NCI-H748 (cell line): ENCODE measurements at regions not wholly inside any gene's neighbourhood (a gene's known extent, or its start where the extent isn't known, plus 50 kb on each side); places are given as distances from the start of the nearest gene placed in this dataset.

Source experiments
- DNase-seq: peaks from one replicate; lab custom pipeline; 2025; ENCODE audit not compliant: unreplicated experiment; lab: John Stamatoyannopoulos, UW

DNA sequence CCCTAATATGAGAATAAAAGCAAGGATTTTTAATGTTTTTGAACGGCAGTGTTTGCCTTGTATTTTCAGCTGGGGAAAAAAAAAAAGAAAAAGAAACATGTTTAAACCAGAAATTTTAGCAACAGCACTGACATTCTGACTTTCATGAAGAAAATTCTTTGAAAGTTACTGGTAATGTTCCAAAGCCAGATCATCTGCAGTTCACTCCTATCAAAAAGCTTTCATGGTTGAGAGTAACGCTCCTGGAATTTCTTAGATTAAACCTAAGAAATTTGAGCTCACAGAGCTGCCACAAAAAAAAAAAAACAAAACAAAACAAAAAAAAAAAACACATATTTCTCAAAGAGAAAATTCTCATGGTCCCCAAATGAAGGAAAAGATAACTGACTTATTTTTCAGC lies 1106.7 kb downstream of the EFNB2 start:
- no peak for DNase-seq

GRCh38 chr13:105426441-105426840 lies 1109.0 kb downstream of the EFNB2 start:
- no peak for DNase-seq

GRCh38 chr13:105414639-105415038 lies 1120.8 kb downstream of the EFNB2 start:
- DNase-seq, result no peak

DNA sequence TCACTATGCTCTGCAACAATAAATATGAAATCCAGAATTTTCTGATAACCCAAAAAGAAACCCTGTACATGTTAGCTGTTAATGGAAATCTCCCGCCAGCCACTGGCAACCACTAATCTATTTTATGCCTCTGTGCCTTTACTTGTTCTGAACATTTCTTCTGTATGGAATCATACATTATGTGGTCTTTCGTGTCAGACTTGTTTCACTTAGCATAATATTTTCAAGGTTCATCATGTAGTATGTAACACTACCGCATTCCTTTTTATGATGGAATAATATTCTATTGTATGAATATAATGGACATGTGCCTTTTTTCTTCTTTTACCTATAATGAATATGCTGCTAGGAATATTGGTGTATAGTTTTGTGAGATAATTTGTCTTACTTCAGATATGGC lies 1123.3 kb downstream of the EFNB2 start:
- DNase-seq, result no peak

GRCh38 chr13:105410602-105411001 lies 1124.9 kb downstream of the EFNB2 start:
- peak; percentile 46 for DNase-seq

GRCh38 chr13:105406551-105406950 lies 1128.9 kb downstream of the EFNB2 start:
- no peak for DNase-seq

- DNase-seq, result no peak
Measured at GRCh38 chr13:105403086-105403485, 1132.4 kb downstream of the EFNB2 start.

DNA sequence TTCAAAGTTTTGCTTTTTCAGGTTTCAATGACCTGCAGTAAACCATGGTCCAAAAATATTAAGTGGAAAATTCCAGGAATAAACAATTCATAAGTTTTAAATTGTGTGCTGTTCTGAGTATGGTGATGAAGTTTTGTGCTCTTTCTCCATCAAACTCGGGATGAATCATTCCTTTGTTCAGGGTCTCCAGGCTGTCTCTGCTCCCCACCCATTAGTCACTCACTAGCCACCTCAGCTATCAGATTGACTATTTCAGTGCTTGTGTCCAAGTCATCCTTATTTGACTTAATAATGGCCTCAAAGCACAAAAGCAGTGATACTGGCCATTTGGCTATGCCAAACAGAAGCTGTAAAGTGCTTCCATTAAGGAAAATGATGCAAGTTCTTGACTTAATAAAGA lies 1140.4 kb downstream of the EFNB2 start:
- DNase-seq, result no peak

- DNase-seq, result no peak
Measured at GRCh38 chr13:105389373-105389772, 1146.1 kb downstream of the EFNB2 start.

DNA sequence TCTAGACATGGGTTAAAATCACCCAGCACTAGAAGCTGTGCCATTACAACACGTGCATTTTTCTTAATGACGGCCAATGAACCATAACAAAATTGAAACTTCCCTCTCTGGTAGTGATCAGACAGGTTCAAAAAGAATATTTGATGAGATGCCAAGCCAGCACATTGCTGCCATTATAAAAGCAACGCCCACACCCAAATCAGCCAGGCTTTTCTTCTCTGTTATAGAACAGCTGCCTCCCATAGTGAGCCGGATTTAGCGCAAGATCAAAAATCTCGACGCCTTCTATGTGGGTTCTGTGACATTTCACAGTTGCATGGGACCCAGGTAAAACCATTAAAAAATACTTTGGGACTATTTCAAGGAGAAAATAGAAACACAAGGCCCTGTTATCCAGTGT lies 1158.0 kb downstream of the EFNB2 start:
- no peak for DNase-seq

DNA sequence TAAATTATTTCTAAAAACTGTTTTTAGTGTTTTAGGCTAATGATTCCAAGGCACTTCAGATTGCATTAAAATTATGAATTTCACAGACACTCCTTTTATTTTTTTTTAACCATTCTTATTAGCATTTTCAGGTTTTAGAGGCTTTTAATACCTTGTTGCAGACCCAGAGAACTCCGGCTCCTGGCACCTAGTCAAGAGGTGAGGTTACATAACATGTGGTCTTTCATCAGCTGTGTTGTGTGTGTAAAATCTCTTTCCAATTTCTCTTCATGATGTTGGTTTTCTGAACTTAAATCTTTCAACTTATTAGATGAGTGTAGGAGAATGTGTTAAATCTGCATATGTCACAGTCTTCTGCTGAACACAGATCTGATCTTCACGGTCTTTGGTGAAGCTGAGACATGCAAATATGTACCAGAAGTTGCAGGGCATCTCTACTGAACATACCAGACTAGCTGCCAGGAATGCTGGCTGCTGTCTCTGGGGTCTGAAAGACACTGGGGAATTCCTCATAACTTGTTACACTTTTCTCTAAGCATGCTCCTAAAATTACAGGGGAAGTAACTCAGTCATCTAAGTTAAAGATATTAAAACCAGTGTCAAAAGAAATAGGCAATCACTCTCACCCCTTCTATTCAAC lies 1165.3 kb downstream of the EFNB2 start:
- DNase-seq, result no peak

- DNase-seq, result no peak
Measured at GRCh38 chr13:105368781-105369180, 1166.7 kb downstream of the EFNB2 start.

GRCh38 chr13:105365831-105366230 lies 1169.6 kb downstream of the EFNB2 start:
- DNase-seq, result no peak

GRCh38 chr13:105365021-105365550 lies 1170.4 kb downstream of the EFNB2 start:
- DNase-seq, result no peak

- DNase-seq, result no peak
Measured at GRCh38 chr13:105364191-105364590, 1171.3 kb downstream of the EFNB2 start.

DNA sequence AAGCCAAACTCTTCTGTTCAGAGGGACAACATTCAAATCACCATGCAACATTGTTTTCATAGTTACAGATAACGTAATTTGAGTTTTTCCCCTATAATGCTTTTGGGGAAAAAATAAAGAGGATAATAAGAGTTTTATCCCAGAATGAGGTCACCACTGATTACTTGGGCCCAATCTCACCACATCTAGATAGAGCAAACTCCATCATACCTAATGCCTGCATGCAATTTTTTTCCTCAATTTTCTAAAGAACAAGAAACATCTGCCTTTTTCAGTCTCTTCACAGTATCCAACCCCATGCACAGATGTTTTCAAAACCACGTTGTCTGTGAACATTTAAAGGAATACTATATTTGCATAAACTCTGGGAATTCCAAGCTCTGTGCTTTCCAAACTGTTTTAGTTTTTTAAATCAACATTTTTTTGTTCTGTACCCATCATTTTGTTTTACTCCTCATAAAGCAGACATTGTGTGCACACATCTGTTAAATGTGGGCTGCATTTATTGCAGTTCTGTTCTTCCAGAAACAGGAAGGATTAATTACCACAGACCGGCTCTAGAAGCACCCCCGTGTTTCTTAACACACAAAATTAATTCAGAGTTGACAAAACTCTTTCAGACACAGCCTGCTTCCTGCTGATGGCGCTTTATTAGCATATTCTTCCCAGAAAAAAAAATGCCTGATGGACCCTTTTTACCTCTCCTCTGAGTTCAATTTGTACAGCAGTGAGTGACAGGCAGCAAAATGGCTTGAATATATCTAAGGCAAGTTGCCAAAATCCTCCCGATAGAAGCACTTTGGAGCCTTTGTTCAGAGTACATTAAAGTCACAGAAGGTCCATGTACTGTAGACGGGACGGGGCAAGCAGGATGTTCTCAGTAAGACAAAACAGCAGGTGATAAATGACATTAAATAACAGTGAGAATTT lies 1171.9 kb downstream of the EFNB2 start:
- DNase-seq, result peak; percentile 30

DNA sequence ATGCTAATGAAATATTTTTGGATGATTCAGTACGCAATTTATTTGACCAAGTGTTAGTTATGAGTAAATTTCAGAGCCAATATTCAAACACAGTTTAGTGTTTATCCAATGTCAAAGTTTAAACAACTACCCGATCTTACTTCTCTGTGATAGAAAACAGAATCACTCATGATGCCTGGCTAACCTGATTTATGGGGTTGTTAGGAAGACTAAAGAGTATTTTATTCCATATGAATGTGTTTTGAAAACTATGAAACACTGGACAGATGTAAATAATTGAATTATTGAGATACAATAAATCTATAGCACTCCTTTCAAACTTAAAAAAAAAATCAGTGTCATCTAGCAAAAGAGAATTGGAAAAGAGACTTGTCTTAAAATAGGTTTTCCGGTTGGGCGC lies 1181.8 kb downstream of the EFNB2 start:
- DNase-seq, result no peak

- DNase-seq, result no peak
Measured at GRCh38 chr13:105349082-105349723, 1186.3 kb downstream of the EFNB2 start.

GRCh38 chr13:105346141-105346775 lies 1189.2 kb downstream of the EFNB2 start:
- no peak for DNase-seq

GRCh38 chr13:105345730-105346129 lies 1189.7 kb downstream of the EFNB2 start:
- no peak for DNase-seq

GRCh38 chr13:105345131-105345530 lies 1190.3 kb downstream of the EFNB2 start:
- no peak for DNase-seq
